Small intestine (tissue), 7 donors: ENCODE measurements at regions not wholly inside any gene's neighbourhood (a gene's known extent, or its start where the extent isn't known, plus 50 kb on each side); places are given as distances from the start of the nearest gene placed in this dataset.
"Not testable (repeated sequence)": the region's sequence is repeated elsewhere in the genome, so short reads cannot be mapped to it uniquely, and the experiment has no call there.

Source experiments
- DNase-seq, 2 donors: peaks; one replicate each; pipeline versions ENCODE4 v3.0.0 to v3.0.0-alpha.2; 2013
- FAIRE-seq: peaks from 2 replicates; lab custom pipeline; 2012; peaks lifted over from hg19 to GRCh38; lab: Jason Lieb, UNC
- H3K27ac ChIP-seq, 3 donors: one replicate each; pipeline ENCODE4 v1.5.1; 2013; ENCODE audit warnings: low read length in 2 of 3, mild to moderate bottlenecking in 2 of 3, control low read depth in 1 of 3, inconsistent platforms in 1 of 3, low read depth in 1 of 3, moderate library complexity in 1 of 3
- H3K27me3 ChIP-seq, 3 donors: one replicate each; pipeline ENCODE4 v1.6.1; 2013; ENCODE audit warnings: low read length in 3 of 3, inconsistent platforms in 1 of 3; ENCODE audit not compliant: control insufficient read depth in 3 of 3, insufficient read depth in 3 of 3
- H3K36me3 ChIP-seq, 3 donors: one replicate each; pipeline ENCODE4 v1.6.1; 2013; ENCODE audit warnings: low read length in 3 of 3, inconsistent platforms in 1 of 3, low read depth in 1 of 3, mild to moderate bottlenecking in 1 of 3, moderate library complexity in 1 of 3; ENCODE audit not compliant: control insufficient read depth in 3 of 3, insufficient read depth in 2 of 3
- H3K4me1 ChIP-seq, 3 donors: one replicate each; pipeline ENCODE4 v1.6.1; 2013; ENCODE audit warnings: low read length in 2 of 3, inconsistent platforms in 1 of 3, low read depth in 1 of 3, mild to moderate bottlenecking in 1 of 3, moderate library complexity in 1 of 3; ENCODE audit not compliant: control insufficient read depth in 3 of 3, insufficient read depth in 2 of 3
- H3K4me3 ChIP-seq, 3 donors: one replicate each; pipeline ENCODE4 v1.5.1; 2013; ENCODE audit warnings: low read length in 3 of 3, control low read depth in 1 of 3, inconsistent platforms in 1 of 3, low read depth in 1 of 3, mild to moderate bottlenecking in 1 of 3, moderate library complexity in 1 of 3
- H3K9me3 ChIP-seq, 2 donors: one replicate each; pipeline ENCODE4 v1.6.1; 2013; ENCODE audit warnings: low read depth in 1 of 2, low read length in 1 of 2; ENCODE audit not compliant: control insufficient read depth in 2 of 2, insufficient read depth in 1 of 2
- WGBS, 3 donors: extraction: QIAGEN DNeasy Blood & Tissue Kit; methylation state at CpG; one replicate each; pipeline ENCODE4 v1.1.7; 2013; 5-methylcytosine and 5-hydroxymethylcytosine counted together
- donor health status: healthy with polysubstance abuse.
- donor health status: control.
- donor health status: control.
- donor health status: Bipolar disorder and iron deficiency.
- donor health status: healthy.

GRCh38 chr20:56702931-56703840 is 74.1 kb downstream of the TFAP2C start:
- Histone ChIP-seq H3K36me3 (no peaks in the 10 kb centered on the region), H3K9me3 (no peaks in the 10 kb centered on the region), H3K27ac (no peak overlapping the region), H3K4me1 (no peaks in the 10 kb centered on the region), H3K27me3 (peaks cover 0 to 2% (median 0%) of the 10 kb centered on the region in 3 donors), H3K4me3 (no peak overlapping the region)
- FAIRE-seq (no peak), DNase-seq (no peak)
- WGBS, 3 donors, result 80 to 83% (median 82%) methylated on average over 21 of the region's 21 CpGs

GRCh38 chr20:56706867-56707360 is 77.8 kb downstream of the TFAP2C start:
- Histone ChIP-seq H3K9me3 (no peaks in the 10 kb centered on the region), H3K4me3 (no peak overlapping the region), H3K4me1 (no peaks in the 10 kb centered on the region), H3K36me3 (no peaks in the 10 kb centered on the region), H3K27me3 (peaks cover 0 to 2% (median 0%) of the 10 kb centered on the region in 3 donors), H3K27ac (no peak overlapping the region)
- DNase-seq (no peak), FAIRE-seq (no peak)
- 67 to 82% (median 71%) methylated on average over 6 of the region's 6 CpGs for WGBS, 3 donors

GRCh38 chr20:56708991-56709390 is 79.9 kb downstream of the TFAP2C start:
- H3K4me1 ChIP-seq, result no peaks in the 10 kb centered on the region
- no peaks in the 10 kb centered on the region for H3K36me3 ChIP-seq
- no peak for FAIRE-seq
- WGBS, 3 donors, result 80 to 85% (median 81%) methylated on average over 14 of the region's 14 CpGs
- no peaks in the 10 kb centered on the region for H3K27me3 ChIP-seq
- no peak overlapping the region for H3K4me3 ChIP-seq
- no peaks in the 10 kb centered on the region for H3K9me3 ChIP-seq
- no peak for DNase-seq
- no peak overlapping the region for H3K27ac ChIP-seq

GRCh38 chr20:56710125-56710524 is 81.0 kb downstream of the TFAP2C start:
- DNase-seq (no peak), FAIRE-seq (no peak)
- Histone ChIP-seq H3K36me3 (no peaks in the 10 kb centered on the region), H3K4me1 (no peaks in the 10 kb centered on the region), H3K4me3 (no peak overlapping the region), H3K27me3 (no peaks in the 10 kb centered on the region), H3K27ac (no peak overlapping the region), H3K9me3 (no peaks in the 10 kb centered on the region)
- WGBS, 3 donors, result 85 to 90% (median 86%) methylated on average over 11 of the region's 11 CpGs

- not testable (repeated sequence) for H3K27ac ChIP-seq, H3K4me1 ChIP-seq, H3K9me3 ChIP-seq, H3K36me3 ChIP-seq, H3K4me3 ChIP-seq, DNase-seq, FAIRE-seq, H3K27me3 ChIP-seq
- 65 to 78% (median 67%) methylated on average over 2 of the region's 2 CpGs for WGBS, 3 donors
Measured at GRCh38 chr20:56710577-56710976, 81.5 kb downstream of the TFAP2C start.

- H3K27ac ChIP-seq, result no peak overlapping the region
- no peaks in the 10 kb centered on the region for H3K36me3 ChIP-seq
- DNase-seq (no peak), FAIRE-seq (no peak)
- no peaks in the 10 kb centered on the region for H3K9me3 ChIP-seq
- no peaks in the 10 kb centered on the region for H3K27me3 ChIP-seq
- no peak overlapping the region for H3K4me3 ChIP-seq
- WGBS, 3 donors, result 16 to 38% (median 26%) methylated on average over 6 of the region's 6 CpGs
- no peaks in the 10 kb centered on the region for H3K4me1 ChIP-seq
Measured at GRCh38 chr20:56711018-56711417, 81.9 kb downstream of the TFAP2C start.

- 49 to 59% (median 54%) methylated on average over 10 of the region's 10 CpGs for WGBS, 3 donors
- Histone ChIP-seq H3K9me3 (no peaks in the 10 kb centered on the region), H3K27ac (no peak overlapping the region), H3K4me1 (no peaks in the 10 kb centered on the region), H3K27me3 (no peaks in the 10 kb centered on the region), H3K4me3 (no peak overlapping the region), H3K36me3 (no peaks in the 10 kb centered on the region)
- FAIRE-seq (no peak), DNase-seq (no peak)
Measured at GRCh38 chr20:56715309-56715708, 86.2 kb downstream of the TFAP2C start.

- Histone ChIP-seq H3K4me1 (no peaks in the 10 kb centered on the region), H3K27me3 (no peaks in the 10 kb centered on the region), H3K4me3 (no peak overlapping the region), H3K36me3 (no peaks in the 10 kb centered on the region), H3K27ac (no peak overlapping the region), H3K9me3 (no peaks in the 10 kb centered on the region)
- DNase-seq (no peak), FAIRE-seq (no peak)
- WGBS, 3 donors, result 46 to 59% (median 50%) methylated on average over 3 of the region's 3 CpGs
Measured at GRCh38 chr20:56715902-56716519, 86.9 kb downstream of the TFAP2C start.
